HG02588 (cell line): ENCODE measurements at regions not wholly inside any gene's neighbourhood (a gene's known extent, or its start where the extent isn't known, plus 50 kb on each side); places are given as distances from the start of the nearest gene placed in this dataset.

Source experiments
- ATAC-seq: cut with Tn5 transposase; IDR thresholded peaks from one replicate; pipeline ENCODE4 v1.9.1; 2021; ENCODE audit warnings: mild to moderate bottlenecking, moderate library complexity; ENCODE audit not compliant: unreplicated experiment

DNA sequence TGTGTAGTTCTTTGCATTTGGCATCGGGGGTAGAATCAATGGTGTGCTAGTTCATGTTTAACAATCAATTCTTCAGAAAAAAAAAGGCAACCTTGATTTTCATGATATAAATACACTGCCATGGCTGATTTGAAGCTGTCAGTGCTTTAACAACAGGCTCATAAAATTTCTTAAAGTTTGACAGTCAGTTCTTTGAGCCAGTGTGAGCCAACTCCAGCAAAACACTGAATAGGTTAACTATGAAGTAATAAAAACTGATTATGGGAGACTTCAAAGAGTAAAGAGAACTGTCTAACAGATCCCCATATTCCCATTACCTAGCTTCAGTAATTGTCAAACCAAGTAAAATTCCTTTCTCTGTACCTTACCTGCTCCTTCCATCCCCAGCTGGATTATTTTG, 241.7 kb upstream of the SUCLG2 start:
- ATAC-seq = no peak

DNA sequence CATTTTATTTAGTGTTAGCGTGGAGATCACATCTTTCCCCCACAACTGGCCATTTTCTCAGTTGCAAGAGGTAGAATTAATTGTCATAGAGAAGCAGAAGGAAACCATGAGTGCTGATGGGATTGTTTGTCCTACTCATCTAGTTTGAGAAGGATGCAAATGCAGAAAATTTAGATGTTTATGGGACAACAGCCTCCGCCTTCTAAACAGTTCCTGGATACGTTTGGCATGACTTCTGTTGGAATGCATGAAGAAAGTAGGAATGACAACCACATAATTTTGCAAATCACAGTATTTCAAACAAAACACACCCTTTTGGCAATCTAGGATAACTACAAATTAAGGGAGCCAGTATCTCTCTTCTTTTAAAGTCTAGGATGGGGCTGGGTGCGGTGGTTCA, 240.1 kb upstream of the SUCLG2 start:
- no peak for ATAC-seq

GRCh38 chr3:67884345-67884744, 229.9 kb upstream of the SUCLG2 start:
- ATAC-seq = no peak

- no peak for ATAC-seq
Measured at GRCh38 chr3:67883766-67884165, 229.4 kb upstream of the SUCLG2 start.

DNA sequence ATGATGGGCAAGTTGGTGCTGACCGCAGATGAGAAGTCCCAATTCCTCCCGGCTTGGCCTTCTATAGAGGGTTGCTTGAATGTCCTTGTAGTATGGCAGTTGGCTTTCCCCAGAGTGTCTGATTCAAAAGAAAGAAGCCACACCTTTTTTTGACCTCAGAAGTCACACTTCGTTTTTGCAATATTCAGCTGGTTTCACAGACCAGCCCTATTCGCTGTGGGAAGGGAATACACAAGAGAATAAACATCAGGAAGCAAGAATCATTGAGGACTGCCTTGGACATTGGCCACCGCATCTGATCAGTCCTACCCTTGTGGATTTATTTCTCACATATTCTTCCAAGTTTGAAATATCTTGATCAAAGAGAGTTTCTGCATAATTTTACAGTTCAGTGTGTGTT, 228.6 kb upstream of the SUCLG2 start:
- ATAC-seq = no peak

- ATAC-seq = no peak
Measured at GRCh38 chr3:67876261-67876660, 221.8 kb upstream of the SUCLG2 start.

DNA sequence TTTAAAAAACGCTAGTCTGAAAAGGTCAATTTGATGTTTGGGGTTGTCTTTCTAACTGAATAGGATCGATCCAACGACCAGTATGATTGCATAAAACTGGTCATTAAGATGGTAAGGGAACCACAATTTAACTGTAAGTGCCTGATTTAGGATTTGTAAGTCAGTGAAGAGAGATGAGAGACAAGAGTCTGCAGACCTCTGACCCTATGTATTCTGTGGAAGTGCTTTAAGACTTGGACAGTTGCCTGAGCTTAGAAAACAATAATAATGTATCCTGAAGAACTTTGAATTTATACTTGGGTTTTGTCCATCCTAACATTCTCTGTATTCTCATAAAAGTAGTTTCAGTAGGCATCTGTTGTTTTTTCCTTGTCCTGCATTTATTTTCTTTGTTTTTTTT, 221.4 kb upstream of the SUCLG2 start:
- ATAC-seq = no peak

DNA sequence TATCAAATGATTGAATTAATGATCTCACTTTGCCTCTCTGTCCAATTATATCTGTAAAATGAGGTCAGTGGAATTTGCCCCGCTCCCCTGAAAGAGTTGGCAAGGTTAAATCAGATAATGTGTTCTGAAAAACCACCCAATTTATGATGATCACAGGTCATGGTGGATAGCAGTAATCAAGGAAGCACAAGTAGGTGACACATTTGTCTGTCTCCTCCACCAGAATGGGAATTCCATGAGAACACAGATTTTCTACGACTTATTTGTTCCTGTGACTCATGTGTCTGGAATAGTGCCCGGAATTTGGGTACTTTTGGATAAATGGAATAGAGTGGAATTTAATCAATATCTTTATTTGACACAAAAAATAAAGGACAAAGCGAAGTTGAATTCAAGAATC, 220.9 kb upstream of the SUCLG2 start:
- ATAC-seq = no peak

DNA sequence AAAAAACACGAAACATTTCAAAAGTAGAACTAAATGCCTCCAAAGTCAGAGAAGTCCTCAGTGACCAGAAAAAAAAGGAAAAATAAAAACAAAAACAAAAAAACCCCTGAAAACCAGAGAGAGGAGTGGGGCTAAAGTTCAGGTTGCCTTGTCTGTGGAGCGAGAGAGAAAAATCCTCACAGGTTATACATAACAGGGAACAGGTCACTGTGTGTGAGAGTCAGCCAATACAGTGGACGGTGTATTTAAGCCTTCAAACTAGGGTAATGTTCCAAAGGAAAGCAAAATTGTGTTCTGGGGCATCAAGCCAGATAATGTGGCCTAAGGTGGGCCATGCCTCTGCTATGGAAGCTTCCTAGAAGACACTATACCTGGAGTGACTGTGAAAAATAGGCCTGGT, 216.1 kb upstream of the SUCLG2 start:
- no peak for ATAC-seq

GRCh38 chr3:67866571-67866970, 212.2 kb upstream of the SUCLG2 start:
- ATAC-seq = no peak

GRCh38 chr3:67864587-67865183, 210.3 kb upstream of the SUCLG2 start:
- ATAC-seq = no peak

GRCh38 chr3:67863869-67864268, 209.5 kb upstream of the SUCLG2 start:
- no peak for ATAC-seq

GRCh38 chr3:67860429-67860828, 206.0 kb upstream of the SUCLG2 start:
- ATAC-seq = no peak

DNA sequence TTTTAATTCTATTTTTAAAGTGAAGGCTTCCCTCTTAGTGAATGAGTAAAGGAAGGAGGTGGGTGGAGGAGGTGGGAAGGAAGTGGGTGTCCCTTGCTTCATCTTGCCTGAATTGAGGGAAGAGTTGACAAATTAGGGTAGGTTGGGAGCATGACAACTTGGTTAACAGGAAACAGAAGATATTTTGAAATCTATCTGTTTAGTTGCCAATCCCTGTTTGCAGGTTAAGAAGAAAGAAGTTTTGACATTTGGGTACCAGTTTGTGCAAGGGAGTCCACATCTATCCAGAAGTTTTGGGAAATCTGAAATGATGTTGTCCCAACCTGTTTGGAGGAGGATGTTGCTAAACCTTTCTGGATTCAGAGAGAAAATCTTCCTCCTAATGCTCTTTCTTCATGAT, 204.1 kb upstream of the SUCLG2 start:
- ATAC-seq = no peak

DNA sequence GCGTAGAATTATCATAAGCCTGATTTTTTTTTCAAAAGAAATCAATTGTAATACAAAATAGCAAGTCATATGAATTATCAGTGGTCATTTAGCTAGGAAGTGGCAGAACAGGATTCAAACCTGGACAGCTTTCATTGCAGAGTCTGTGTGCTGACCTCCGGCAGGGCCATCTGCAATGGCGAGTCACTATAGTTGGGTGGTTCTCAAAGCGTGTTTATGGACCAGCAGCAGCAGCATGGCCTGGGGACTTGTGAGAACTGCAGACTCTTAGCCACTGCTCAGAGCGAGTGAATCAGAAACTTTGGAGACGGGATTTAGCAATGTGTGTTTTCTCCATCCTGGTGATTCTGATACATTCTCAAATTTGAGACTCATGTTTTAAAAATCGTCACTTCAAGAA, 202.3 kb upstream of the SUCLG2 start:
- ATAC-seq = no peak

DNA sequence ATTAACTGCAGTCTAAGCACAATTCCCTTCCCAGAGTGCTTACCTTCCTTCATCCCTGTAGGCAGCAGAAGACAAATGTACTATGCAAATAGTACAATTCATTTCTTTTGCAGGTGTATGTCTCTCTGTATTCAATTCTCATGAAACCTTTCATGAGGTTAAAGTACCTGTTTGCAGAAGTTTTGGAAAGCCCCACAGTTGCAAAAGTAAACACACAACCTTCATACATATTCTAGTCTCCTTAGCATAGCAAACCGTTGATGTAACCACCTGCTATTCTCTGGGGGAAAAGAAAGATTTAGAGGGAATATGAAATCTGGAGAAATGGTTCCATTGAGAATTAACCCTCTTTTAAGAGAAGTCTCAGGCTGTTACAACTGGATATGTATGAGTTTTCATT, 200.3 kb upstream of the SUCLG2 start:
- no peak for ATAC-seq

GRCh38 chr3:67853520-67853919, 199.1 kb upstream of the SUCLG2 start:
- ATAC-seq = no peak

DNA sequence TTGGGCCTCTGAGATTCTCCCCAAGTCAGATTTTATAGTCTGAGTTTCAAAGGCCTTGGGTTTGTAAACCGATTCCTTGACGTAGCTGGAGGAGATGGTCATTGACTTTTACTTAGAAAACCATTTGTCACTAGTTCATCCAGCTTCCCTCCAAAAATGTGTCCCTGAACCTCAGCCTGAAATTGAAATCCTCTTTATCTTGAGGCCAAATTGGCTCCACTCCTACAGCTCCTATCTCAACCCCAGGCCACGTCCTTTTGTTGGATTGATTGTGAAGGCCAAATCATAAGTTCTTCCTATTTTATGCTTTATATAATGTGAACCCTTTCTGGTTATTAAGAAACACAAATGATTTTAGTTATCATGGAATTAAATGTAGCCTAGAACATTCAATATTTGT, 193.9 kb upstream of the SUCLG2 start:
- ATAC-seq = no peak

GRCh38 chr3:67846166-67846565, 191.8 kb upstream of the SUCLG2 start:
- ATAC-seq = no peak

GRCh38 chr3:67832817-67833216, 178.4 kb upstream of the SUCLG2 start:
- ATAC-seq = no peak

DNA sequence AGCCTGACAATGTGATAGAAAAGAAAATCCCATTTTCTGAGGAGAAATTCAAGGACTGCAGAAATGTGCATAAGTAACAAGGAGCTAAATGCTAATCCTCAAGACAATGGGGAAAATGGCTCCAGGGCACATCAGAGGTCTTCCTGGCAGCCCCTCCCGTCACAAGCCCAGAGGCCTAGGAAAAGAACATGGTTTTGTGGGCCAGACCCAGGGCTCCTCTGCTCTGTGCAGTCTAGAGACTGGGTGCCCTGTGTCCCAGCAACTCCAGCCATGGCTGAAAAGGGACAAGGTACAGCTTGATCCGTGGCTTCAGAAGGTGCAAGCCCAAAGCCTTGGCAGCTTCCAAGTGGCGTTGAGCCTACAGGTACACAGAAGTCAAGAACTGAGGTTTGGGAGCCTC, 176.8 kb upstream of the SUCLG2 start:
- ATAC-seq = no peak

GRCh38 chr3:67828486-67829010, 174.1 kb upstream of the SUCLG2 start:
- ATAC-seq = no peak

DNA sequence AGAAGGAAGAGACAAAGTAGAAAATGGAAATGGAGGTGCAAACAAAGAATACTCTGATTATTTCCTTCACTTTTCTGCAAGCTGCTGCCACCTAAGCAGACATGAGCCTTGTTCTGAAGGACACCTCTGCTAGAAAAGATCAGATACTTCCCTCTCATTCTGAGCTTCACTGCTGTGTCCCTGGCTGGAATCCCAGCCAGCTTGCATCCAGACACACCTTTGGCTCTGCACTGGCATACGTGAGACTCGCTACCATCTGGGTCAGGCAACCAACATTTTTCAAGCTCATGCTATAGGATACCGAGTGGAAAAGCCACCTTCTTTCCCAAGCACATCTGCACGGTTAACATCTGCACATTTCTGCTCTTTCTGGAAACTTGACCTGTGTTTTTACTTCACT, 166.7 kb upstream of the SUCLG2 start:
- ATAC-seq = no peak
